IMR-90 (cell line): ENCODE measurements at regions not wholly inside any gene's neighbourhood (a gene's known extent, or its start where the extent isn't known, plus 50 kb on each side); places are given as distances from the start of the nearest gene placed in this dataset.

Source experiments
- ATAC-seq: fragments of 200-7000 bp; cut with Tn5 transposase; 2 replicates; pipeline ENCODE4 v1.9.1; 2020; ENCODE audit warnings: low read depth, mild to moderate bottlenecking, moderate library complexity
- BruUV-seq: library from RNA; stranded (reverse); fragments of 400-500 nt; replicated peaks from 2 replicates; lab custom pipeline; 2021; lab: Mats Ljungman, UMichigan
- CTCF ChIA-PET: fragments of 300-600 bp; formaldehyde crosslinking; extraction: SDS; loops from one replicate; lab custom pipeline; 2021; ENCODE audit warnings: antibody characterized with exemption; lab: Yijun Ruan, JAX
- POLR2A ChIA-PET: fragments of 300-600 bp; sonication (Branson Sonifier 250); formaldehyde crosslinking; loops from one replicate; lab custom pipeline; 2022; ENCODE audit warnings: antibody characterized with exemption; ENCODE audit not compliant: unreplicated experiment; lab: Charles Lee
- DNase-seq: peaks from one replicate; pipeline ENCODE4 v3.0.0; 2013
- H2AFZ ChIP-seq: replicated peaks from 2 replicates; pipeline ENCODE3; 2013; ENCODE audit warnings: low read length, mild to moderate bottlenecking; ENCODE audit not compliant: poor library complexity
- H2AK5ac ChIP-seq: 2 replicates; pipeline ENCODE4 v1.6.1; 2013; ENCODE audit warnings: low read depth, low read length, inconsistent platforms
- H2AK9ac ChIP-seq: replicated peaks from 2 replicates; pipeline ENCODE3; 2013; ENCODE audit warnings: mild to moderate bottlenecking, low read depth, low read length, moderate library complexity; ENCODE audit not compliant: poor library complexity
- H2BK120ac ChIP-seq: 2 replicates; pipeline ENCODE4 v1.6.1; 2013; ENCODE audit warnings: low read depth, low read length, inconsistent platforms
- H2BK15ac ChIP-seq: 3 replicates; pipeline ENCODE4 v1.6.1; 2013; ENCODE audit warnings: low read depth, low read length, inconsistent platforms
- H2BK20ac ChIP-seq: 2 replicates; pipeline ENCODE4 v1.6.1; 2013; ENCODE audit warnings: low read depth, mild to moderate bottlenecking, inconsistent platforms, low read length, moderate library complexity
- H2BK5ac ChIP-seq: 2 replicates; pipeline ENCODE4 v1.6.1; 2013; ENCODE audit warnings: mild to moderate bottlenecking, low read depth, low read length, inconsistent platforms; ENCODE audit not compliant: poor library complexity, severe bottlenecking
- H3K14ac ChIP-seq: replicated peaks from 2 replicates; pipeline ENCODE4 v1.6.1; 2013; ENCODE audit warnings: low read depth, low read length, inconsistent platforms
- H3K18ac ChIP-seq: 2 replicates; pipeline ENCODE4 v1.6.1; 2013; ENCODE audit warnings: low read depth, low read length, control low read depth
- H3K23ac ChIP-seq: 2 replicates; pipeline ENCODE4 v1.6.1; 2013; ENCODE audit warnings: low read depth, low read length, inconsistent platforms
- H3K27ac ChIP-seq: 2 replicates; pipeline ENCODE4 v1.5.1; 2013; ENCODE audit warnings: mild to moderate bottlenecking, control low read depth, low read length; ENCODE audit not compliant: insufficient read depth
- H3K27me3 ChIP-seq: 2 replicates; pipeline ENCODE4 v1.6.1; 2013; ENCODE audit warnings: low read length; ENCODE audit not compliant: control insufficient read depth, insufficient read depth
- H3K36me3 ChIP-seq: 2 replicates; pipeline ENCODE4 v1.6.1; 2013; ENCODE audit warnings: low read length, mixed read lengths; ENCODE audit not compliant: control insufficient read depth, insufficient read depth
- H3K4ac ChIP-seq: 2 replicates; pipeline ENCODE4 v1.6.1; 2013; ENCODE audit warnings: low read depth, low read length, inconsistent platforms
- H3K4me1 ChIP-seq: 2 replicates; pipeline ENCODE4 v1.6.1; 2013; ENCODE audit warnings: low read length, mixed read lengths; ENCODE audit not compliant: control insufficient read depth, insufficient read depth
- H3K4me2 ChIP-seq: 2 replicates; pipeline ENCODE4 v1.6.1; 2013; ENCODE audit warnings: low read depth, mild to moderate bottlenecking, control low read depth, low read length, moderate library complexity
- H3K4me3 ChIP-seq: 2 replicates; pipeline ENCODE4 v1.5.1; 2013; ENCODE audit warnings: low read depth, mild to moderate bottlenecking, control low read depth, low read length, moderate library complexity; ENCODE audit not compliant: insufficient read depth
- H3K56ac ChIP-seq: 2 replicates; pipeline ENCODE4 v1.6.1; 2013; ENCODE audit warnings: low read length, inconsistent platforms; ENCODE audit not compliant: insufficient read depth; ENCODE audit errors: extremely low read depth
- H3K79me1 ChIP-seq, 2 experiments: 2 replicates each; pipeline ENCODE4 v1.6.1; 2013; ENCODE audit warnings: low read length in 2 of 2, inconsistent platforms in 1 of 2, low read depth in 1 of 2
- H3K9ac ChIP-seq: 2 replicates; pipeline ENCODE4 v1.6.1; 2013; ENCODE audit warnings: low read depth, low read length, control low read depth
- H3K9me1 ChIP-seq: 2 replicates; pipeline ENCODE4 v1.6.1; 2013; ENCODE audit warnings: low read length, inconsistent platforms; ENCODE audit not compliant: insufficient read depth
- H3K9me3 ChIP-seq: 2 replicates; pipeline ENCODE4 v1.6.1; 2013; ENCODE audit warnings: low read length; ENCODE audit not compliant: control insufficient read depth, insufficient read depth
- H4K20me1 ChIP-seq: 2 replicates; pipeline ENCODE4 v1.6.1; 2013; ENCODE audit warnings: low read length, inconsistent platforms; ENCODE audit not compliant: insufficient read depth
- H4K5ac ChIP-seq: 2 replicates; pipeline ENCODE4 v1.6.1; 2013; ENCODE audit warnings: mild to moderate bottlenecking, low read depth, low read length, control low read depth
- H4K8ac ChIP-seq, 2 experiments: 2 replicates each; pipeline ENCODE4 v1.6.1; 2013; ENCODE audit warnings: low read depth in 2 of 2, low read length in 2 of 2, control low read depth in 1 of 2, inconsistent platforms in 1 of 2
- H4K91ac ChIP-seq: 2 replicates; pipeline ENCODE4 v1.6.1; 2013; ENCODE audit warnings: low read depth, low read length, inconsistent platforms; ENCODE audit not compliant: insufficient read depth
- BHLHE40 ChIP-seq: fragments of 150-350 bp; IDR thresholded peaks from 2 replicates; pipeline ENCODE4 v1.6.1; 2016; ENCODE audit warnings: mild to moderate bottlenecking, low read depth, low read length
- NFE2L2 ChIP-seq: fragments of 150-350 bp; IDR thresholded peaks from 2 replicates; pipeline ENCODE4 v1.6.1; 2016; ENCODE audit warnings: low read depth, mild to moderate bottlenecking, low read length
- RCOR1 ChIP-seq: IDR thresholded peaks from 2 replicates; pipeline ENCODE4 v1.6.1; 2012; ENCODE audit warnings: mild to moderate bottlenecking, low read length, improper control_type of control experiment; ENCODE audit not compliant: insufficient replicate concordance
- RFX5 ChIP-seq: IDR thresholded peaks from 2 replicates; pipeline ENCODE4 v1.8.0; 2012; ENCODE audit warnings: low read depth, mild to moderate bottlenecking, low read length, moderate library complexity
- WGBS, 2 experiments: methylation state at CpG; one replicate each; pipeline versions ENCODE4 v1.1.5 to v1.1.7; 2013; ENCODE audit warnings: missing lambda C conversion rate in 2 of 2; ENCODE audit not compliant: insufficient read length in 1 of 2; ENCODE audit errors: extremely low coverage in 2 of 2; 5-methylcytosine and 5-hydroxymethylcytosine counted together
- dilution Hi-C: fragments of 300-500 bp; cut with HindIII; formaldehyde crosslinking; loops from one replicate; pipeline ENCODE4 v1.14.3; 2018; ENCODE audit warnings: low sequenced_read_pairs; ENCODE audit not compliant: unreplicated experiment
- in situ Hi-C: fragments of 300-500 bp; cut with MboI; formaldehyde crosslinking; loops from 3 replicates; pipeline ENCODE4 v1.14.3; 2019; ENCODE audit warnings: low sequenced_read_pairs, inconsistent platforms, mixed read lengths
- intact Hi-C: fragments of 100-400 bp; cut with micrococcal nuclease; formaldehyde crosslinking; loops from 2 replicates; pipeline ENCODE4 v1.10.0; 2022
- TF ChIP-seq, protein P1 (sequence below): conservative IDR thresholded peaks from 2 replicates; pipeline ENCODE4 v1.5.1; 2012; ENCODE audit warnings: mild to moderate bottlenecking, low read depth, low read length, improper control_type of control experiment
- TF ChIP-seq, protein P2 (sequence below): fragments of 150-350 bp; IDR thresholded peaks from 2 replicates; pipeline ENCODE4 v1.6.1; 2016; ENCODE audit warnings: low read depth, mild to moderate bottlenecking, low read length, moderate library complexity, borderline replicate concordance

DNA sequence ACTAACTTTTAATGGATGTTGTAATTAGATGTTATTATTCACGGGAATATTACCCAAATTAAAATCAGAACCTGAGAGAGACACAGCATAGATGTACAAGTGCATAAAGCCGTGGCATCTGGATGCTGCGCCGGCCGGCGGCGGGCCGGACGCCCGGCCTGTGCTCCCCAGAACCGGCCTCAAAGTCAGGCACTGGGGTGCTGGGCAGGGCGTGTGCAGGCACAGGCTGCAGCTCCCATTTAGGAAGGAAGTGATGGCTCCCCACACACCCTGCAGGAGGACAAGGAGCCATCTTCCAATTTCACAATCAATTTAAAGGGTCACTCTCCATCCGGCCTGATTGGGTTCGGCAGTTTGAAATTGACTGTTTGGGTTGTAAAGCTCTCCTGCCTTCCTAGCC lies 367.7 kb upstream of the SALL3 start:
- intact Hi-C loops (no loop called here), in situ Hi-C loops (no loop called here), dilution Hi-C loops (no loop called here)
- no peaks in the 10 kb centered on the region for H3K27me3 ChIP-seq
- TF ChIP-seq RFX5 (no peak), BHLHE40 (no peak), NFE2L2 (no peak), RCOR1 (no peak)
- TF ChIP-seq, protein P1, sequence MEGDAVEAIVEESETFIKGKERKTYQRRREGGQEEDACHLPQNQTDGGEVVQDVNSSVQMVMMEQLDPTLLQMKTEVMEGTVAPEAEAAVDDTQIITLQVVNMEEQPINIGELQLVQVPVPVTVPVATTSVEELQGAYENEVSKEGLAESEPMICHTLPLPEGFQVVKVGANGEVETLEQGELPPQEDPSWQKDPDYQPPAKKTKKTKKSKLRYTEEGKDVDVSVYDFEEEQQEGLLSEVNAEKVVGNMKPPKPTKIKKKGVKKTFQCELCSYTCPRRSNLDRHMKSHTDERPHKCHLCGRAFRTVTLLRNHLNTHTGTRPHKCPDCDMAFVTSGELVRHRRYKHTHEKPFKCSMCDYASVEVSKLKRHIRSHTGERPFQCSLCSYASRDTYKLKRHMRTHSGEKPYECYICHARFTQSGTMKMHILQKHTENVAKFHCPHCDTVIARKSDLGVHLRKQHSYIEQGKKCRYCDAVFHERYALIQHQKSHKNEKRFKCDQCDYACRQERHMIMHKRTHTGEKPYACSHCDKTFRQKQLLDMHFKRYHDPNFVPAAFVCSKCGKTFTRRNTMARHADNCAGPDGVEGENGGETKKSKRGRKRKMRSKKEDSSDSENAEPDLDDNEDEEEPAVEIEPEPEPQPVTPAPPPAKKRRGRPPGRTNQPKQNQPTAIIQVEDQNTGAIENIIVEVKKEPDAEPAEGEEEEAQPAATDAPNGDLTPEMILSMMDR = no peak
- TF ChIP-seq, protein P2, sequence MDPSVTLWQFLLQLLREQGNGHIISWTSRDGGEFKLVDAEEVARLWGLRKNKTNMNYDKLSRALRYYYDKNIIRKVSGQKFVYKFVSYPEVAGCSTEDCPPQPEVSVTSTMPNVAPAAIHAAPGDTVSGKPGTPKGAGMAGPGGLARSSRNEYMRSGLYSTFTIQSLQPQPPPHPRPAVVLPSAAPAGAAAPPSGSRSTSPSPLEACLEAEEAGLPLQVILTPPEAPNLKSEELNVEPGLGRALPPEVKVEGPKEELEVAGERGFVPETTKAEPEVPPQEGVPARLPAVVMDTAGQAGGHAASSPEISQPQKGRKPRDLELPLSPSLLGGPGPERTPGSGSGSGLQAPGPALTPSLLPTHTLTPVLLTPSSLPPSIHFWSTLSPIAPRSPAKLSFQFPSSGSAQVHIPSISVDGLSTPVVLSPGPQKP = no peak
- H4K91ac ChIP-seq = no peak overlapping the region
- ChIA-PET CTCF (no interaction called here), POLR2A (no interaction called here)
- H2BK5ac ChIP-seq = no peak overlapping the region
- no peak overlapping the region for H2AK5ac ChIP-seq
- no peak overlapping the region for H3K4me2 ChIP-seq
- H2AFZ ChIP-seq = no peak overlapping the region
- H3K18ac ChIP-seq = no peak overlapping the region
- no peak for ATAC-seq
- H3K9me1 ChIP-seq = no peaks in the 10 kb centered on the region
- no peak overlapping the region for H3K56ac ChIP-seq
- no peak overlapping the region for H2BK120ac ChIP-seq
- H3K4ac ChIP-seq = no peak overlapping the region
- DNase-seq = no peak
- no peaks in the 10 kb centered on the region for H4K20me1 ChIP-seq
- no TSS peak for BruUV-seq
- no peak overlapping the region for H2AK9ac ChIP-seq
- no peaks in the 10 kb centered on the region for H3K79me1 ChIP-seq
- no CpG with 5 or more reads among the region's 14 CpGs for WGBS, 2 experiments
- H3K9ac ChIP-seq = no peak overlapping the region
- H3K23ac ChIP-seq = no peak overlapping the region
- no peak overlapping the region for H2BK15ac ChIP-seq
- no peak overlapping the region for H2BK20ac ChIP-seq
- H3K36me3 ChIP-seq = no peaks in the 10 kb centered on the region
- H4K5ac ChIP-seq = no peak overlapping the region
- H4K8ac ChIP-seq = no peak overlapping the region
- H3K14ac ChIP-seq = no peak overlapping the region
- H3K4me1 ChIP-seq = no peaks in the 10 kb centered on the region
- no peak overlapping the region for H3K27ac ChIP-seq
- H3K9me3 ChIP-seq = peaks cover 37% of the 10 kb centered on the region
- no peak overlapping the region for H3K4me3 ChIP-seq
